HepG2 (cell line): ENCODE measurements at regions not wholly inside any gene's neighbourhood (a gene's known extent, or its start where the extent isn't known, plus 50 kb on each side); places are given as distances from the start of the nearest gene placed in this dataset.
A peak's percentile ranks its signal among the peaks of the same experiment; 100 is the strongest.

Source experiments
- HNF4A ChIP-seq: sonication (generic); formaldehyde crosslinking; IDR thresholded peaks from 2 replicates; pipeline ENCODE4 v1.4.0; 2020; ENCODE audit warnings: missing genetic modification reagents
- MIER2 ChIP-seq: IDR thresholded peaks from 2 replicates; pipeline ENCODE4 v1.6.1; 2016; ENCODE audit warnings: missing biosample characterization, missing genetic modification reagents
- MYNN ChIP-seq: sonication (generic); formaldehyde crosslinking; IDR thresholded peaks from 2 replicates; pipeline ENCODE4 v1.4.0; 2020; ENCODE audit warnings: mild to moderate bottlenecking, low read depth, missing genetic modification reagents
- NR2C2 ChIP-seq: sonication (generic); formaldehyde crosslinking; IDR thresholded peaks from 2 replicates; pipeline ENCODE4 v1.4.0; 2020; ENCODE audit warnings: missing genetic modification reagents, mild to moderate bottlenecking, moderate library complexity, borderline replicate concordance
- NR3C1 ChIP-seq: sonication (generic); formaldehyde crosslinking; IDR thresholded peaks from 2 replicates; pipeline ENCODE4 v1.4.0; 2020; ENCODE audit warnings: missing genetic modification reagents
- SNAPC5 ChIP-seq: sonication (generic); formaldehyde crosslinking; IDR thresholded peaks from 2 replicates; pipeline ENCODE4 v1.8.1; 2023; ENCODE audit warnings: mild to moderate bottlenecking, missing genetic modification reagents, borderline replicate concordance
- SSRP1 ChIP-seq: IDR thresholded peaks from 2 replicates; pipeline ENCODE4 v1.6.1; 2016; ENCODE audit warnings: control low read depth
- ZBTB21 ChIP-seq: sonication (generic); formaldehyde crosslinking; IDR thresholded peaks from 2 replicates; pipeline ENCODE4 v1.4.0; 2020; ENCODE audit warnings: missing genetic modification reagents
- ZBTB3 ChIP-seq: sonication (generic); formaldehyde crosslinking; IDR thresholded peaks from 2 replicates; pipeline ENCODE4 v1.4.0; 2020; ENCODE audit warnings: low read depth, mild to moderate bottlenecking, moderate library complexity, missing genetic modification reagents, borderline replicate concordance
- ZNF333 ChIP-seq: sonication (generic); formaldehyde crosslinking; IDR thresholded peaks from 2 replicates; pipeline ENCODE4 v1.4.0; 2020; ENCODE audit warnings: mild to moderate bottlenecking, missing genetic modification reagents, borderline replicate concordance
- ZNF512B ChIP-seq: sonication (generic); formaldehyde crosslinking; IDR thresholded peaks from 2 replicates; pipeline ENCODE4 v1.5.1; 2020; ENCODE audit warnings: missing genetic modification reagents, mild to moderate bottlenecking, borderline replicate concordance
- ZNF607 ChIP-seq: sonication (generic); formaldehyde crosslinking; IDR thresholded peaks from 2 replicates; pipeline ENCODE4 v1.5.1; 2020; ENCODE audit warnings: missing genetic modification reagents, mild to moderate bottlenecking, borderline replicate concordance
- ZSCAN5A ChIP-seq: sonication (generic); formaldehyde crosslinking; IDR thresholded peaks from 2 replicates; pipeline ENCODE4 v1.8.0; 2022; ENCODE audit warnings: mild to moderate bottlenecking, missing genetic modification reagents, borderline replicate concordance
- TF ChIP-seq, protein P1 (sequence below): sonication (generic); formaldehyde crosslinking; IDR thresholded peaks from 2 replicates; pipeline ENCODE4 v1.5.0; 2020; ENCODE audit warnings: missing genetic modification reagents
- TF ChIP-seq, protein P2 (sequence below): sonication (generic); formaldehyde crosslinking; IDR thresholded peaks from 2 replicates; pipeline ENCODE4 v1.5.1; 2020; ENCODE audit warnings: mild to moderate bottlenecking, missing genetic modification reagents, borderline replicate concordance
- TF ChIP-seq, protein P3 (sequence below): sonication (generic); formaldehyde crosslinking; IDR thresholded peaks from 2 replicates; pipeline ENCODE4 v1.5.0; 2020; ENCODE audit warnings: mild to moderate bottlenecking, missing genetic modification reagents
- TF ChIP-seq, protein P4 (sequence below): sonication (generic); formaldehyde crosslinking; IDR thresholded peaks from 2 replicates; pipeline ENCODE4 v1.5.0; 2020; ENCODE audit warnings: missing genetic modification reagents
- TF ChIP-seq, protein P5 (sequence below): sonication (generic); formaldehyde crosslinking; IDR thresholded peaks from 2 replicates; pipeline ENCODE4 v1.5.0; 2020; ENCODE audit warnings: missing genetic modification reagents

DNA sequence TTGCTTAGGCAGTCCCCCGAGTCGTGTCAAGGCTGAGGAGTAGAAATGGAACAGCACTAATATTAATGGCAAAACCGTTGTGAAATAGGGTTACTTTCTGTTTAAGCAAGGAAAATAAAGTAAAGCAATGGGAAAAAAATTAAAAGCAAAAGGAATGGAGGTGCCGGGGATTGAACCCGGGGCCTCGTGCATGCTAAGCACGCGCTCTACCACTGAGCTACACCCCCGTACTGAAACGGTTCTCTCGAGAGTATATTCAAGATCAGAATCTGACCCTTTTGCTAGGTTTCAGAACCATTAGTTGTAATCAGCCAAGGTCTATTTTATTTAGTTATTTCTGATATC, 85.5 kb downstream of the TRIM27 start (continued):
- TF ChIP-seq ZNF512B (CRISPR knock-in tag): no peak
- no peak for TF ChIP-seq MYNN (CRISPR knock-in tag)
- no peak for TF ChIP-seq ZNF607 (CRISPR knock-in tag)
- 0 out of 2 replicates have a peak, but pooled peaks have one; percentile 13 for TF ChIP-seq SSRP1 (CRISPR knock-in tag)
- TF ChIP-seq, protein P1, sequence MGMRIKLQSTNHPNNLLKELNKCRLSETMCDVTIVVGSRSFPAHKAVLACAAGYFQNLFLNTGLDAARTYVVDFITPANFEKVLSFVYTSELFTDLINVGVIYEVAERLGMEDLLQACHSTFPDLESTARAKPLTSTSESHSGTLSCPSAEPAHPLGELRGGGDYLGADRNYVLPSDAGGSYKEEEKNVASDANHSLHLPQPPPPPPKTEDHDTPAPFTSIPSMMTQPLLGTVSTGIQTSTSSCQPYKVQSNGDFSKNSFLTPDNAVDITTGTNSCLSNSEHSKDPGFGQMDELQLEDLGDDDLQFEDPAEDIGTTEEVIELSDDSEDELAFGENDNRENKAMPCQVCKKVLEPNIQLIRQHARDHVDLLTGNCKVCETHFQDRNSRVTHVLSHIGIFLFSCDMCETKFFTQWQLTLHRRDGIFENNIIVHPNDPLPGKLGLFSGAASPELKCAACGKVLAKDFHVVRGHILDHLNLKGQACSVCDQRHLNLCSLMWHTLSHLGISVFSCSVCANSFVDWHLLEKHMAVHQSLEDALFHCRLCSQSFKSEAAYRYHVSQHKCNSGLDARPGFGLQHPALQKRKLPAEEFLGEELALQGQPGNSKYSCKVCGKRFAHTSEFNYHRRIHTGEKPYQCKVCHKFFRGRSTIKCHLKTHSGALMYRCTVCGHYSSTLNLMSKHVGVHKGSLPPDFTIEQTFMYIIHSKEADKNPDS (CRISPR knock-in tag): no peak
- TF ChIP-seq HNF4A: 0 out of 2 replicates have a peak, but pooled peaks have one; percentile 8
- TF ChIP-seq, protein P2, sequence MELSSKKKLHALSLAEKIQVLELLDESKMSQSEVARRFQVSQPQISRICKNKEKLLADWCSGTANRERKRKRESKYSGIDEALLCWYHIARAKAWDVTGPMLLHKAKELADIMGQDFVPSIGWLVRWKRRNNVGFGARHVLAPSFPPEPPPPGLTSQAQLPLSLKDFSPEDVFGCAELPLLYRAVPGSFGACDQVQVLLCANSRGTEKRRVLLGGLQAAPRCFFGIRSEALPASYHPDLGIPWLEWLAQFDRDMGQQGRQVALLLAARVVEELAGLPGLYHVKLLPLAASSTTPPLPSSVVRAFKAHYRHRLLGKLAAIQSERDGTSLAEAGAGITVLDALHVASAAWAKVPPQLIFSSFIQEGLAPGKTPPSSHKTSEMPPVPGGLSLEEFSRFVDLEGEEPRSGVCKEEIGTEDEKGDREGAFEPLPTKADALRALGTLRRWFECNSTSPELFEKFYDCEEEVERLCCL (CRISPR knock-in tag): no peak
- TF ChIP-seq SNAPC5 (CRISPR knock-in tag): 0 out of 2 replicates have a peak, but pooled peaks have one; percentile 23
- TF ChIP-seq, protein P3, sequence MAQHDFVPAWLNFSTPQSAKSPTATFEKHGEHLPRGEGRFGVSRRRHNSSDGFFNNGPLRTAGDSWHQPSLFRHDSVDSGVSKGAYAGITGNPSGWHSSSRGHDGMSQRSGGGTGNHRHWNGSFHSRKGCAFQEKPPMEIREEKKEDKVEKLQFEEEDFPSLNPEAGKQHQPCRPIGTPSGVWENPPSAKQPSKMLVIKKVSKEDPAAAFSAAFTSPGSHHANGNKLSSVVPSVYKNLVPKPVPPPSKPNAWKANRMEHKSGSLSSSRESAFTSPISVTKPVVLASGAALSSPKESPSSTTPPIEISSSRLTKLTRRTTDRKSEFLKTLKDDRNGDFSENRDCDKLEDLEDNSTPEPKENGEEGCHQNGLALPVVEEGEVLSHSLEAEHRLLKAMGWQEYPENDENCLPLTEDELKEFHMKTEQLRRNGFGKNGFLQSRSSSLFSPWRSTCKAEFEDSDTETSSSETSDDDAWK (CRISPR knock-in tag): no peak
- no peak for TF ChIP-seq ZBTB3 (CRISPR knock-in tag)
- TF ChIP-seq, protein P4, sequence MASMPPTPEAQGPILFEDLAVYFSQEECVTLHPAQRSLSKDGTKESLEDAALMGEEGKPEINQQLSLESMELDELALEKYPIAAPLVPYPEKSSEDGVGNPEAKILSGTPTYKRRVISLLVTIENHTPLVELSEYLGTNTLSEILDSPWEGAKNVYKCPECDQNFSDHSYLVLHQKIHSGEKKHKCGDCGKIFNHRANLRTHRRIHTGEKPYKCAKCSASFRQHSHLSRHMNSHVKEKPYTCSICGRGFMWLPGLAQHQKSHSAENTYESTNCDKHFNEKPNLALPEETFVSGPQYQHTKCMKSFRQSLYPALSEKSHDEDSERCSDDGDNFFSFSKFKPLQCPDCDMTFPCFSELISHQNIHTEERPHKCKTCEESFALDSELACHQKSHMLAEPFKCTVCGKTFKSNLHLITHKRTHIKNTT (CRISPR knock-in tag): 0 out of 2 replicates have a peak, but pooled peaks have one; percentile 57
- peak; percentile 33 for TF ChIP-seq ZBTB21
- no peak for TF ChIP-seq ZNF333 (CRISPR knock-in tag)
- TF ChIP-seq NR2C2 (CRISPR knock-in tag): no peak; the same call in 1 of the 2 replicates
- no peak for TF ChIP-seq MIER2
- TF ChIP-seq, protein P5, sequence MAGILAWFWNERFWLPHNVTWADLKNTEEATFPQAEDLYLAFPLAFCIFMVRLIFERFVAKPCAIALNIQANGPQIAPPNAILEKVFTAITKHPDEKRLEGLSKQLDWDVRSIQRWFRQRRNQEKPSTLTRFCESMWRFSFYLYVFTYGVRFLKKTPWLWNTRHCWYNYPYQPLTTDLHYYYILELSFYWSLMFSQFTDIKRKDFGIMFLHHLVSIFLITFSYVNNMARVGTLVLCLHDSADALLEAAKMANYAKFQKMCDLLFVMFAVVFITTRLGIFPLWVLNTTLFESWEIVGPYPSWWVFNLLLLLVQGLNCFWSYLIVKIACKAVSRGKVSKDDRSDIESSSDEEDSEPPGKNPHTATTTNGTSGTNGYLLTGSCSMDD (CRISPR knock-in tag): no peak
- no peak for TF ChIP-seq NR3C1 (CRISPR knock-in tag)
- TF ChIP-seq ZSCAN5A (CRISPR knock-in tag): no peak
